H1 (cell line): ENCODE measurements at regions not wholly inside any gene's neighbourhood (a gene's known extent, or its start where the extent isn't known, plus 50 kb on each side); places are given as distances from the start of the nearest gene placed in this dataset.

ENCODE experiments used
- EZH2 ChIP-seq: fragments of 200-600 bp; sonication (generic); IDR thresholded peaks from 2 replicates; pipeline ENCODE4 v1.7.1; 2012; ENCODE audit warnings: low read depth, mild to moderate bottlenecking, moderate library complexity, low read length, inconsistent platforms; ENCODE audit not compliant: severe bottlenecking
- SAP30 ChIP-seq: fragments of 300-600 bp; sonication (generic); IDR thresholded peaks from 2 replicates; pipeline ENCODE4 v1.7.1; 2012; ENCODE audit warnings: low read length, moderate library complexity, mild to moderate bottlenecking, inconsistent platforms; ENCODE audit not compliant: insufficient read depth, insufficient replicate concordance
- SIRT6 ChIP-seq: IDR thresholded peaks from one replicate; pipeline ENCODE4 v1.7.1; 2012; ENCODE audit warnings: low read length, inconsistent platforms
- TF ChIP-seq, protein P1 (sequence below): IDR thresholded peaks from 2 replicates; pipeline ENCODE4 v1.6.1; 2011; ENCODE audit warnings: low read length, improper control_type of control experiment

DNA sequence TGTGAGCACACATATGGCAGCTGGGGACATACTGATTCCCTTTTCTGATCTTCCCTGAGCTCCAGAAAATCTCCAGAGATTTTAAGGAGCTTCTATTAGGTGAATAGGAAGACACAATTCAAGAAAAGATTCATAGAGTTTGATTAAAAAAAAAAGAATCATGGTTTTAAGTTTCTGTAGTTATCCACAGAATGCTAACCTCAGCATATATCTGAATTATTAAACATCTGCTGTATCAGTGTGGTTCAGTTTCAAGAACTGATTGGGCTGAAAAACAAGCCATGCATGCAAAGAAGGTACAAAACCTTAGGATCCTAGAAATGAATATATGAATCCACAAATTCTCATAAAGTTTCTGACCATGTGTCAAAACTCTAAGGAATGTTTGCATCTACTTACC lies 94.1 kb upstream of the ZNF438 start (continued):
- TF ChIP-seq, protein P1, sequence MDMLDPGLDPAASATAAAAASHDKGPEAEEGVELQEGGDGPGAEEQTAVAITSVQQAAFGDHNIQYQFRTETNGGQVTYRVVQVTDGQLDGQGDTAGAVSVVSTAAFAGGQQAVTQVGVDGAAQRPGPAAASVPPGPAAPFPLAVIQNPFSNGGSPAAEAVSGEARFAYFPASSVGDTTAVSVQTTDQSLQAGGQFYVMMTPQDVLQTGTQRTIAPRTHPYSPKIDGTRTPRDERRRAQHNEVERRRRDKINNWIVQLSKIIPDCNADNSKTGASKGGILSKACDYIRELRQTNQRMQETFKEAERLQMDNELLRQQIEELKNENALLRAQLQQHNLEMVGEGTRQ = no peak
- TF ChIP-seq SAP30 (no peak), SIRT6 (no peak), EZH2 (no peak)
